Medulla oblongata (tissue), 1 donor: ENCODE measurements at regions not wholly inside any gene's neighbourhood (a gene's known extent, or its start where the extent isn't known, plus 50 kb on each side); places are given as distances from the start of the nearest gene placed in this dataset.

Source experiments
- DNase-seq: peaks from one replicate; pipeline ENCODE4 v3.0.0-alpha.2; 2015; ENCODE audit errors: extremely low spot score

GRCh38 chr15:52879145-52879544, 89.0 kb upstream of the ONECUT1 start:
- no peak for DNase-seq

- DNase-seq = no peak
Observed at GRCh38 chr15:52876991-52877663, 87.0 kb upstream of the ONECUT1 start.

DNA sequence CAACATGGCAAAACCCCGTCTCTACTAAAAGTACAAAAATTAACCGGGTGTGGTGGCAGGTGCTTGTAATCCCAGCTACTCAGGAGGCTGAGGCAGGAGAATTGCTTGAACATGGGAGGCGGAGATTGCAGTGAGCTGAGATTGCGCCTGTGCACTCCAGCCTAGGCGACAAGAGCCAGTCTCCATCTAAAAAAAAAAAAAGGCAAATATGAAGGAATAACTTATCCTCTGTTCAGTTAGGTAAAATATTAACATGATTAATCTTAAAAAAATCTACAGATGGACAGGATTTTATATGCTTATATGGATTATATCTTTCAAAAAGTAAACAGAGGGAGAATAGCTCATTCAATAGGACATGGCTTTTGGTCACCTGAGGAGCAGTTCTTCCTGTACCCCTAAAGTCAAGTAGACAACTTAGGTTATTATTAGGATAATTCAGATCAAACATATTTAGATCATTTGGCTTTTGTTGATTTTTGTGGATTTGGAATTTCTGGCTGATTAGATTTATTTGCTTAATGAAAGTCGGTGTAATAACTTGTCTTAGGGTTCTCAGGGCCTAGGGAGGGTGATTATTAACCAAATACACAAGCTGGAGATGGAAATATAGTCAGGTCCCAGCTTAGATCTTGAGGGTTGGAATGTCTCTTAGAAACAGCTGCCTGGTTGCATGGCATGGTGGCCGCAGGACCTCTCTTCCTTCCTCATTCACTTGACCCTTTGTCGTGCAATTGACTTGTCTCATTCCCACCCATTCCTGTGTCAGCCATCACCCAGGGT, 82.1 kb upstream of the ONECUT1 start:
- no peak for DNase-seq

GRCh38 chr15:52870015-52870414, 79.9 kb upstream of the ONECUT1 start:
- no peak for DNase-seq

DNA sequence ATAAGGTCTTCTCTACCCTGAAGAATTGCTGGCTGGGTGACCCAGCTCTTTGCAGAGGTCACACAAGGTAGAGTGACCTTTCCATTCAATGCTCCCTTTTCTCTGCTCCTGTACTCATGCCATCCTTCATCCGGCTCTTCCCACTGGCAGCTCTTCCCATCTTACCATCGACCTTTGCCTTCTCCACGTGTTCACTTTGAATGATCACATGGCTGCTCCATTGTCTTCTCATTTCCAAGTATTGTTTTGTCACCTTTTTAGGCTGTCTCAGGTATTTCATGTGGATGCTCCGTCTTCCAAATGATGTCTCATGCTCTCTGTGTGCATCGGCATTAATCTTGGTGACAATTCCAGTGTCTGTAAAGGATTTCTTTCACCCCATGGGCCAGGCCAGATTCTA, 76.6 kb upstream of the ONECUT1 start:
- no peak for DNase-seq

- no peak for DNase-seq
Observed at GRCh38 chr15:52862677-52863076, 72.5 kb upstream of the ONECUT1 start.

- DNase-seq = no peak
Observed at GRCh38 chr15:52858782-52859176, 68.6 kb upstream of the ONECUT1 start.

DNA sequence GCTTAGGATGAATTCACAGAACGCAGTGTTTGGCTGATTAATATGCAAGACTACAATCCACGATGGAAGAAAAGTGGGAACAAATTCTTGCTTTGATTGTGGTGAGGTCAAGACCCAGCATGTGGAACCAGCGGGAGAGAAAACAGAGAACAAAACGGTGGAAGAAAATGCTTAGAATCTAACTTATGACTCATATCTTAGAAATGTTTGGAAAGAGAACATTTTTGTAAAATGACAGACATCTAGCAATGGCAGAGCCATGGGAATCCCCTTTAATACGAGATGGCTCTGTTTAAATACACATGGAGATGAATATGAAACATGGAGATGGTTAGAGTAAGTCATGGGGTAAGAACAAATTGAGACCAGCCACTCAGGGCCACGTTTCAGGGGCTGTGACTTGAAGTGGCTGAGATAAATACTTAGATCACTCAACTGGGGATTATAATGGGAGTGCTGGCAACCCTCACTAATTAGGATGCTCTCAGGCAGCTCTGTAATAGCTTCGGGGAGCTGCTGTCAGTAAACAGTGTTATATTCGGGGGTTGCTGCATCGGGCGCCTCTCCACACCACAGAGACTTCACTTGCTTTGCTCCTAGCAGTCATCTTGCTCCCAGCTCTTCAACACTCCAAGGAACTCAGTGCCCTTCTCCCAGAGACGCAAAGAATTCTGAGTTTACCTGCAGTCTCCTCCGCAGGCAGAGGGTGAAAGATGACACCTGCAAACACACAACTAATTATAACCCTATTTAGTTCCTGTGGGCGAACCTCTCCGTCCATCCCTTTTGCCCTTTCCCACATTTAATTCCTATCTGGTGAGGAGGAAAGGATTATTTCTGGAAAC, 68.0 kb upstream of the ONECUT1 start:
- no peak for DNase-seq

GRCh38 chr15:52857471-52857870, 67.3 kb upstream of the ONECUT1 start:
- no peak for DNase-seq

DNA sequence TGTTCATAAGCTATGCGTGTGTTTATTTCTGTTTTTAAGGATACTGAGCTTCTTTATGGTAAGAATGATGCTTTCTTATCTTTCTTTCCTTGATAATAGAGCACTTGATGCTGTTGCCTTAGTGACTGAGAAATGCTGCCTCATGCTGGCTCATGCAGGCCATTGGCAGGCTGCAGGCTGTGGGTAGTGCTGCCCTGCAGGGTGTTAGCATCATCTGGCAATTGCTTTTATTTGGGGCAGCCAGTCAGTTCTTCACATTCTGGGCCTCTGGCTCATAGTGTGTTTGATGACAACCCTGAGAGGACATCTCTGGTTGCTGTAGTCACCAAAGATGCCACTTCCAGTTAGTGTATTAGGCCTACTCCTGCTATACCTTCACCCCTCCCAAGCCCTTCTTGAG, 66.2 kb upstream of the ONECUT1 start:
- no peak for DNase-seq

GRCh38 chr15:52855157-52855556, 65.0 kb upstream of the ONECUT1 start:
- DNase-seq = no peak

GRCh38 chr15:52844823-52845222, 54.7 kb upstream of the ONECUT1 start:
- DNase-seq = no peak
